K562 (cell line): ENCODE measurements at regions not wholly inside any gene's neighbourhood (a gene's known extent, or its start where the extent isn't known, plus 50 kb on each side); places are given as distances from the start of the nearest gene placed in this dataset.

Source experiments
- ATAC-seq: fragments of 200-7000 bp; cut with Tn5 transposase; 3 replicates; pipeline ENCODE4 v1.9.1; 2020; ENCODE audit warnings: moderate library complexity
- BruUV-seq: library from RNA; stranded (reverse); fragments of 400-500 nt; replicated peaks from 2 replicates; lab custom pipeline; 2021; lab: Mats Ljungman, UMichigan
- CTCF ChIA-PET: fragments of 300-600 bp; formaldehyde crosslinking; extraction: SDS; loops from one replicate; lab custom pipeline; 2021; ENCODE audit warnings: low intra/inter-chr PET ratio; lab: Yijun Ruan, JAX
- POLR2A ChIA-PET: fragments of 300-600, 350-650 bp; sonication (Branson Sonifier 250); formaldehyde crosslinking; extraction: SDS; loops from one replicate; lab custom pipeline; 2021; ENCODE audit warnings: antibody characterized with exemption, inconsistent platforms; lab: Yijun Ruan, JAX
- DNase-seq, 4 experiments: peaks; one replicate each; pipeline versions ENCODE4 v3.0.0 to v3.0.0-alpha.2; 2011 to 2018; ENCODE audit warnings: low spot score in 3 of 4, mixed read lengths in 3 of 4; ENCODE audit errors: extremely low read depth in 1 of 4
- FAIRE-seq: peaks from 2 replicates; lab custom pipeline; 2011; peaks lifted over from hg19 to GRCh38; lab: Jason Lieb, UNC
- H2AFZ ChIP-seq: 2 replicates; pipeline ENCODE4 v1.6.0; 2011; ENCODE audit warnings: low read depth, low read length, control low read depth, inconsistent platforms
- H3K27ac ChIP-seq: fragments of 200-600 bp; 3 replicates; pipeline ENCODE4 v1.8.0; 2011; ENCODE audit warnings: low read depth, mild to moderate bottlenecking, control low read depth, inconsistent platforms, low read length, moderate library complexity, mixed read lengths; ENCODE audit errors: extremely low read depth
- H3K27me3 ChIP-seq, 2 experiments: fragments of 300-600 bp in 1 of 2; 2 replicates in 1 of 2; 3 replicates in 1 of 2; pipeline versions ENCODE4 v1.6.0 to v1.8.0; 2011; ENCODE audit warnings: inconsistent platforms in 2 of 2, low read length in 2 of 2, mild to moderate bottlenecking in 1 of 2, mixed read lengths in 1 of 2, moderate library complexity in 1 of 2; ENCODE audit not compliant: control insufficient read depth in 2 of 2, insufficient read depth in 2 of 2
- H3K36me3 ChIP-seq: fragments of 300-600 bp; 3 replicates; pipeline ENCODE4 v1.8.0; 2011; ENCODE audit warnings: mild to moderate bottlenecking, low read length, inconsistent platforms; ENCODE audit not compliant: control insufficient read depth, insufficient read depth
- H3K4me1 ChIP-seq, 2 experiments: fragments of 200-600 bp in 1 of 2; replicated peaks in 1 of 2; 2 replicates in 1 of 2; 3 replicates in 1 of 2; pipeline versions ENCODE4 v1.5.1 to v1.8.0; 2011; ENCODE audit warnings: inconsistent platforms in 2 of 2, low read length in 2 of 2, mild to moderate bottlenecking in 1 of 2, mixed read lengths in 1 of 2, moderate library complexity in 1 of 2; ENCODE audit not compliant: control insufficient read depth in 2 of 2, insufficient read depth in 2 of 2
- H3K4me2 ChIP-seq: 2 replicates; pipeline ENCODE4 v1.6.1; 2011; ENCODE audit warnings: low read length, control low read depth, inconsistent platforms, mixed read lengths; ENCODE audit not compliant: insufficient read depth
- H3K4me3 ChIP-seq: fragments of 200-600 bp; sonication (generic), shearing (Covaris generic); 2 replicates; pipeline ENCODE4 v1.5.1; 2016; ENCODE audit warnings: control low read depth, inconsistent platforms
- H3K79me2 ChIP-seq: fragments of 200-600 bp; 3 replicates; pipeline ENCODE4 v1.8.0; 2011; ENCODE audit warnings: low read length, inconsistent platforms; ENCODE audit not compliant: control insufficient read depth, insufficient read depth
- H3K9ac ChIP-seq, 2 experiments: 2 replicates each; pipeline versions ENCODE4 v1.6.0 to v1.6.1; 2011; ENCODE audit warnings: low read depth in 2 of 2, low read length in 2 of 2, control low read depth in 1 of 2, inconsistent platforms in 1 of 2, mild to moderate bottlenecking in 1 of 2, mixed read lengths in 1 of 2; ENCODE audit not compliant: insufficient read depth in 1 of 2
- H3K9me1 ChIP-seq: one replicate; pipeline ENCODE4 v1.6.0; 2011; ENCODE audit warnings: inconsistent platforms, mild to moderate bottlenecking, low read length, moderate library complexity; ENCODE audit not compliant: control insufficient read depth, insufficient read depth
- H3K9me3 ChIP-seq: replicated peaks from 2 replicates; pipeline ENCODE4 v1.5.1; 2011; ENCODE audit warnings: low read depth, low read length, inconsistent platforms; ENCODE audit not compliant: control insufficient read depth, insufficient read depth
- H4K20me1 ChIP-seq: replicated peaks from 2 replicates; pipeline ENCODE4 v1.6.1; 2011; ENCODE audit warnings: low read length, inconsistent platforms, mixed read lengths; ENCODE audit not compliant: control insufficient read depth, insufficient read depth
- HDAC3 ChIP-seq: fragments of 450-650 bp; IDR thresholded peaks from 2 replicates; pipeline ENCODE4 v1.6.1; 2018; ENCODE audit warnings: borderline replicate concordance, mild to moderate bottlenecking, moderate library complexity; ENCODE audit not compliant: partially characterized antibody
- HMG20B ChIP-seq: fragments of 250-450 bp; sonication (Bioruptor Pico); IDR thresholded peaks from 2 replicates; pipeline ENCODE4 v1.5.0; 2021; ENCODE audit warnings: mild to moderate bottlenecking
- MYNN ChIP-seq, 2 experiments: sonication (generic); formaldehyde crosslinking in 1 of 2; IDR thresholded peaks; 2 replicates each; pipeline versions ENCODE4 v1.5.0 to v1.6.1; 2016 to 2020; ENCODE audit warnings: antibody characterized with exemption in 1 of 2, missing genetic modification reagents in 1 of 2
- ZNF217 ChIP-seq: sonication (generic); formaldehyde crosslinking; IDR thresholded peaks from 2 replicates; pipeline ENCODE4 v1.8.0; 2022; ENCODE audit warnings: mild to moderate bottlenecking, missing genetic modification reagents
- WGBS: fragments of 100-300 bp; shearing (Covaris generic); methylation state at CpG from one replicate; pipeline ENCODE4 v1.1.6; 2016; ENCODE audit warnings: low coverage, mixed read lengths; ENCODE audit not compliant: insufficient coverage; ENCODE audit errors: missing lambda C conversion rate; 5-methylcytosine and 5-hydroxymethylcytosine counted together
- in situ Hi-C: fragments of 300-500 bp; cut with MboI; formaldehyde crosslinking; loops from 4 replicates; pipeline ENCODE4 v1.15.0; 2018; ENCODE audit warnings: inconsistent platforms, mixed read lengths
- intact Hi-C: fragments of 100-400 bp; cut with micrococcal nuclease; formaldehyde crosslinking; loops from 2 replicates; pipeline ENCODE4 v1.14.2; 2022

GRCh38 chrX:1912193-1912592 is 297.3 kb downstream of the ASMT start (continued):
- no peak for TF ChIP-seq HDAC3
- no peak for TF ChIP-seq ZNF217 (CRISPR knock-in tag)

- in situ Hi-C loops = no loop called here
- BruUV-seq = no TSS peak
- no peaks in the 10 kb centered on the region for H4K20me1 ChIP-seq
- no peak overlapping the region for H3K4me2 ChIP-seq
- ChIA-PET CTCF (no interaction called here), POLR2A (no interaction called here)
- no peaks in the 10 kb centered on the region for H3K9me3 ChIP-seq
- 17% methylated on average over 21 of the region's 23 CpGs for WGBS
- H3K9me1 ChIP-seq = no peaks in the 10 kb centered on the region
- intact Hi-C loops = no loop called here
- H2AFZ ChIP-seq = no peak overlapping the region
- H3K36me3 ChIP-seq = no peaks in the 10 kb centered on the region
- FAIRE-seq = no peak
- H3K4me3 ChIP-seq = no peak overlapping the region
- no peak for ATAC-seq
- H3K9ac ChIP-seq = no peak overlapping the region
- no peaks in the 10 kb centered on the region for H3K27me3 ChIP-seq
- no peak for TF ChIP-seq HMG20B (CRISPR knock-in tag)
- TF ChIP-seq MYNN (IDR thresholded peaks at IDR 0.05) = peak; percentile 90
- peak; percentile 40; the same call in 1 of the 2 replicates for TF ChIP-seq MYNN (CRISPR knock-in tag; IDR thresholded peaks at IDR 0.05)
- no peaks in the 10 kb centered on the region; a peak in 2 of 5 replicates for H3K4me1 ChIP-seq
- H3K79me2 ChIP-seq = no peaks in the 10 kb centered on the region
- DNase-seq = no peak
- no peak overlapping the region for H3K27ac ChIP-seq
Observed at GRCh38 chrX:1914606-1915365, 299.9 kb downstream of the ASMT start.
